ENCODE measurements at regions not wholly inside any gene's neighbourhood (a gene's known extent, or its start where the extent isn't known, plus 50 kb on each side); places are given as distances from the start of the nearest gene placed in this dataset.
"Not testable (repeated sequence)": the region's sequence is repeated elsewhere in the genome, so short reads cannot be mapped to it uniquely, and the experiment has no call there.

DNA sequence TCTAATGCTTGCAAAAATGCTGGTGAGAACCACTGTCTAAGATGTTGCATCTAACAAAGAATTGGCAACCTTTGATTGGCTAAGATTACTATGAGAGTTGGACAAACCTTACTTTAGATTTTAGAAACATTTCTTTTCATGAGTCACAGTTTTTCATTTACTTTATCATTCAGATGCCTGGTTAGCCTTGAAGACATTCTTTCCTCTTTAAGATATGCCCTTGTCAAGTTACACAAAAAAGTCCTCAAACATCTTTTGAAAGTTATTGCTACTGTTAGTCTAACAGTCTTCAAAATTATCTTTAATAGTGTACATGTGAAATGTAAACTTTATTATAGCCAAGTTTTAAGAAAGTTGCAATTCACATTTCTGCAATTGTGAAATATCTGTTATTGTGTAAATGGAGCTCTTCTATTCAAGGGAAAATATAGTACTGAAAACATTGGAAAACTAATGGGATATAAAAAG is 276.3 kb downstream of the RND3 start:
- TF ChIP-seq, protein P1, sequence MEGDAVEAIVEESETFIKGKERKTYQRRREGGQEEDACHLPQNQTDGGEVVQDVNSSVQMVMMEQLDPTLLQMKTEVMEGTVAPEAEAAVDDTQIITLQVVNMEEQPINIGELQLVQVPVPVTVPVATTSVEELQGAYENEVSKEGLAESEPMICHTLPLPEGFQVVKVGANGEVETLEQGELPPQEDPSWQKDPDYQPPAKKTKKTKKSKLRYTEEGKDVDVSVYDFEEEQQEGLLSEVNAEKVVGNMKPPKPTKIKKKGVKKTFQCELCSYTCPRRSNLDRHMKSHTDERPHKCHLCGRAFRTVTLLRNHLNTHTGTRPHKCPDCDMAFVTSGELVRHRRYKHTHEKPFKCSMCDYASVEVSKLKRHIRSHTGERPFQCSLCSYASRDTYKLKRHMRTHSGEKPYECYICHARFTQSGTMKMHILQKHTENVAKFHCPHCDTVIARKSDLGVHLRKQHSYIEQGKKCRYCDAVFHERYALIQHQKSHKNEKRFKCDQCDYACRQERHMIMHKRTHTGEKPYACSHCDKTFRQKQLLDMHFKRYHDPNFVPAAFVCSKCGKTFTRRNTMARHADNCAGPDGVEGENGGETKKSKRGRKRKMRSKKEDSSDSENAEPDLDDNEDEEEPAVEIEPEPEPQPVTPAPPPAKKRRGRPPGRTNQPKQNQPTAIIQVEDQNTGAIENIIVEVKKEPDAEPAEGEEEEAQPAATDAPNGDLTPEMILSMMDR (IDR thresholded peaks at IDR 0.05; ENCODE audit: unreplicated experiment), result no peak
- no peak overlapping the region for H3K27ac Mint-ChIP-seq (ENCODE audit: unreplicated experiment)
- no peak overlapping the region for H3K4me3 Mint-ChIP-seq (ENCODE audit: unreplicated experiment)
- no peaks in the 10 kb centered on the region for H3K4me1 Mint-ChIP-seq (ENCODE audit: unreplicated experiment)
- H3K9me3 Mint-ChIP-seq (ENCODE audit: unreplicated experiment), result no peaks in the 10 kb centered on the region
- no peaks in the 10 kb centered on the region for H3K36me3 Mint-ChIP-seq (ENCODE audit: low read depth, unreplicated experiment)
- DNase-seq (ENCODE audit: low spot score), result no peak
- no peaks in the 10 kb centered on the region for H3K27me3 Mint-ChIP-seq (ENCODE audit: unreplicated experiment)

DNA sequence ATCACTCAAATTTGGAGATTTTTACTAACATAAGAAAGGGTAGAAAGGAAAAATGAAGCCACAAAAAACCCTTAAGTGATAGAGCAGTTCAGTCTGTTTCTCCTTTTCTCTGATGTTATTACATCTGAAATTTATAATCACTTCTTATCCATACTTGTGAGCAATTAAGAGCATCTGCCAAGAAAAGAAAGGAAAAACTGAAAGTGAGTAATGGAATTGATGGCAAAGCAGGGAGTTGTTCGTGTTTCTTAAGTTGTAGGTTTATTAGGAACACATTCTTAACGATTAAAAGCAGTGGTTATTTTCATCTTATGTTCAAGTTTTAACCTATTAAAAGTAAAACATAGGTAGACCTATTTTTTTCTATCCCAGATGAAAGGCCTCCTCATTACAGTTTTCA is 277.7 kb downstream of the RND3 start:
- Mint-ChIP-seq H3K4me3 (ENCODE audit: unreplicated experiment) (no peak overlapping the region), H3K4me1 (ENCODE audit: unreplicated experiment) (no peaks in the 10 kb centered on the region), H3K36me3 (ENCODE audit: low read depth, unreplicated experiment) (no peaks in the 10 kb centered on the region), H3K27ac (ENCODE audit: unreplicated experiment) (no peak overlapping the region), H3K27me3 (ENCODE audit: unreplicated experiment) (peaks cover 2% of the 10 kb centered on the region), H3K9me3 (ENCODE audit: unreplicated experiment) (no peaks in the 10 kb centered on the region)
- TF ChIP-seq, protein P1 (IDR thresholded peaks at IDR 0.05; ENCODE audit: unreplicated experiment), result no peak
- no peak for DNase-seq (ENCODE audit: low spot score)

DNA sequence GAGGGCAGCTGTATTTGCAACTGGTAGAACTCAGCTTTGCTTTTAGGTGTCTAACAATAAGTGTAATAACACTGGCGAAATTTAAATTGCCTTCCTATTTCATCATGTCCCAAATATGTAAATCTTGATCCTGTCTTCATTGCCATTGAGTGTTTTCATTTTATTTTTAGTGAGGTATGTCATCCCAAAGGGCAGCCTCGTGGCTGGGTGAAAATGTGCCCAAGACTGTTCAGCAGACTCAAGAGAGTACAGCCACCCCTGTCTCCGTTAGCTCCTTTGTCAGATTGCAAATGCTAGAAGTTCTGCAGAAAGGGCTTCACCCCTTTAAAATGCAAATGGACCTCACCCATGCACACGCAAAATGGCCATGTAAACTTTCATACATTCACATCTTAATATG is 278.8 kb downstream of the RND3 start:
- Mint-ChIP-seq H3K27me3 (ENCODE audit: unreplicated experiment) (peaks cover 2% of the 10 kb centered on the region), H3K4me3 (ENCODE audit: unreplicated experiment) (no peak overlapping the region), H3K36me3 (ENCODE audit: low read depth, unreplicated experiment) (no peaks in the 10 kb centered on the region), H3K27ac (ENCODE audit: unreplicated experiment) (no peak overlapping the region), H3K9me3 (ENCODE audit: unreplicated experiment) (no peaks in the 10 kb centered on the region), H3K4me1 (ENCODE audit: unreplicated experiment) (no peaks in the 10 kb centered on the region)
- no peak for DNase-seq (ENCODE audit: low spot score)
- TF ChIP-seq, protein P1 (IDR thresholded peaks at IDR 0.05; ENCODE audit: unreplicated experiment), result no peak

DNA sequence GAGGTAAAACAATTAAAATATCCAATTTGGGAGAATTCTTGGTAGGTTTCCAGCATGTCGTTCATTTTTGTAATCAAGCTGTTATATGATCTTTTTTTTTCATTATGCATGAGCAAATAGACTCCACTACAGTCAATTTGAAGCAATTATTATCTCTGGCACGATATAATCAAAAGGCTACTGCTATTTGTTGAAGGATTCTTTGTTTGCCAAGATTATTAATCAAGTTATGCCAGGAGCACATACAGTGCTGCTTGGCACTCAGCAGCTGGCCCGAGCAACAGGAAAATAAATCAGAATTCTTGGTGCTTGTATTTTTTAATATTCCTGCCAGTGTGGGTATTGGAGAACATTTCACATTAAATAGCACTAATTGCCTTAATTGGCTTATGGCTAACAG is 279.5 kb downstream of the RND3 start:
- no peak for DNase-seq (ENCODE audit: low spot score)
- H3K4me1 Mint-ChIP-seq (ENCODE audit: unreplicated experiment), result no peaks in the 10 kb centered on the region
- H3K36me3 Mint-ChIP-seq (ENCODE audit: low read depth, unreplicated experiment), result no peaks in the 10 kb centered on the region
- no peaks in the 10 kb centered on the region for H3K9me3 Mint-ChIP-seq (ENCODE audit: unreplicated experiment)
- no peak overlapping the region for H3K4me3 Mint-ChIP-seq (ENCODE audit: unreplicated experiment)
- no peak overlapping the region for H3K27ac Mint-ChIP-seq (ENCODE audit: unreplicated experiment)
- TF ChIP-seq, protein P1 (IDR thresholded peaks at IDR 0.05; ENCODE audit: unreplicated experiment), result no peak
- peaks cover 2% of the 10 kb centered on the region for H3K27me3 Mint-ChIP-seq (ENCODE audit: unreplicated experiment)

DNA sequence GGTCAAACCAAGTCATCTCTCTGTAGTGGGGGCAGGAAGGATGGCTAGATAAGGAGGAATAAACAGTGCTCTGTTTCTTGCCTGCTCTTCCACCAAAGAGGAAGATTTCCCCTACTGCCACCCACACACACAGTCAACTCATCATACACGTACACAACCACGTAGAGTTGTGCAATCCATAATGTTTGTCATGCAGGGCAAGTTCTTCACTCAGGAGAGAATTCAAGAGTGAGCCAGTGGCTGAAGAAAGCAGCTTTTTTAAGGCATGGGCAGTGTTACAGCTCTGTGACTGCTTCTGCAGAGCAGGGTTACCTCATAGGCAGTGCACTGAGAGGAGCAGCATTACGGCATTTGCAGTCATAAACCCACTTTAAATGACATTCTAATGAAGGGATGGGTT is 283.0 kb downstream of the RND3 start:
- Mint-ChIP-seq H3K4me3 (ENCODE audit: unreplicated experiment) (no peak overlapping the region), H3K27ac (ENCODE audit: unreplicated experiment) (no peak overlapping the region), H3K36me3 (ENCODE audit: low read depth, unreplicated experiment) (no peaks in the 10 kb centered on the region), H3K27me3 (ENCODE audit: unreplicated experiment) (peaks cover 2% of the 10 kb centered on the region), H3K9me3 (ENCODE audit: unreplicated experiment) (no peaks in the 10 kb centered on the region), H3K4me1 (ENCODE audit: unreplicated experiment) (no peaks in the 10 kb centered on the region)
- TF ChIP-seq, protein P1 (IDR thresholded peaks at IDR 0.05; ENCODE audit: unreplicated experiment), result no peak
- no peak for DNase-seq (ENCODE audit: low spot score)

DNA sequence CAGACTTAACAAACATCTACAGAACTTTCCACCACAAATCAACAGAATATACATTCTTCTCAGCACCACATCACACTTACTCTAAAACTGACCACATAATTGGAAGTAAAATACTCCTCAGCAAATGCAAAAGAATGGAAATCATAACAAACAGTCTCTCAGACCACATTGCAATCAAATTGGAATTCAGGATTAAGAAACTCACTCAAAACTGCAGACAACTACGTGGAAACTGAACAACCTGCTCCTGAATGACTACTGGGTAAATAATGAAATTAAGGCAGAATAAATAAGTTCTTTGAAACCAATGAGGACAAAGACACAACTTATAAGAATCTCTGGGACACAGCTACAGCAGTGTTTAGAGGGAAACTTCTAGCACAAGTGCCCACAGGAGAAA is 292.7 kb downstream of the RND3 start:
- not testable (repeated sequence) for H3K27me3 Mint-ChIP-seq (ENCODE audit: unreplicated experiment); H3K4me1 Mint-ChIP-seq (ENCODE audit: unreplicated experiment); H3K4me3 Mint-ChIP-seq (ENCODE audit: unreplicated experiment); H3K9me3 Mint-ChIP-seq (ENCODE audit: unreplicated experiment); H3K36me3 Mint-ChIP-seq (ENCODE audit: low read depth, unreplicated experiment); H3K27ac Mint-ChIP-seq (ENCODE audit: unreplicated experiment); DNase-seq (ENCODE audit: low spot score)
